GM12878 (cell line): ENCODE measurements at regions not wholly inside any gene's neighbourhood (a gene's known extent, or its start where the extent isn't known, plus 50 kb on each side); places are given as distances from the start of the nearest gene placed in this dataset.

Experiments
- ATAC-seq: fragments of 200-7000 bp; cut with Tn5 transposase; 3 replicates; pipeline ENCODE4 v1.9.1; 2020; ENCODE audit warnings: mild to moderate bottlenecking, moderate library complexity
- BruUV-seq: library from RNA; stranded (reverse); fragments of 400-500 nt; replicated peaks from 2 replicates; lab custom pipeline; 2021; lab: Mats Ljungman, UMichigan
- CTCF ChIA-PET: fragments of 300-600 bp; sonication (Branson Sonifier 250); formaldehyde crosslinking; extraction: SDS; loops from one replicate; lab custom pipeline; 2021; ENCODE audit warnings: inconsistent platforms; lab: Yijun Ruan, JAX
- POLR2A ChIA-PET: fragments of 350-600 bp; formaldehyde crosslinking; extraction: SDS; loops from one replicate; lab custom pipeline; 2021; ENCODE audit warnings: inconsistent platforms; lab: Charles Lee
- RAD21 ChIA-PET: fragments of 300-600 bp; sonication (Branson Sonifier 250); formaldehyde crosslinking; loops from one replicate; lab custom pipeline; 2023; ENCODE audit warnings: antibody characterized with exemption; ENCODE audit not compliant: unreplicated experiment; lab: Charles Lee
- SMC1A ChIA-PET: fragments of 300-600 bp; sonication (Branson Sonifier 250); formaldehyde crosslinking; loops from one replicate; lab custom pipeline; 2023; ENCODE audit not compliant: unreplicated experiment, uncharacterized antibody; lab: Charles Lee
- DNase-seq: peaks from one replicate; pipeline ENCODE4 v3.0.0-alpha.2; 2011; ENCODE audit warnings: low read depth, low spot score
- FAIRE-seq: peaks from 3 replicates; lab custom pipeline; 2011; peaks lifted over from hg19 to GRCh38; lab: Jason Lieb, UNC
- H2AFZ ChIP-seq: 2 replicates; pipeline ENCODE4 v1.6.0; 2011; ENCODE audit warnings: low read depth, low read length, control low read depth; ENCODE audit not compliant: control insufficient read depth
- H3K27ac ChIP-seq: 2 replicates; pipeline ENCODE4 v1.5.1; 2011; ENCODE audit warnings: control low read depth; ENCODE audit not compliant: control insufficient read depth, insufficient read depth
- H3K27me3 ChIP-seq, 2 experiments: replicated peaks in 1 of 2; 2 replicates each; pipeline versions ENCODE4 v1.6.0 to v1.6.1; 2011; ENCODE audit warnings: low read length in 1 of 2; ENCODE audit not compliant: control insufficient read depth in 2 of 2, insufficient read depth in 2 of 2
- H3K36me3 ChIP-seq, 2 experiments: 2 replicates each; pipeline ENCODE4 v1.5.1; 2011; ENCODE audit warnings: low read length in 1 of 2; ENCODE audit not compliant: control insufficient read depth in 2 of 2, insufficient read depth in 2 of 2
- H3K4me1 ChIP-seq: 2 replicates; pipeline ENCODE4 v1.6.1; 2011; ENCODE audit warnings: mild to moderate bottlenecking, low read length, moderate library complexity, mixed read lengths; ENCODE audit not compliant: control insufficient read depth, insufficient read depth
- H3K4me2 ChIP-seq: 2 replicates; pipeline ENCODE4 v1.6.0; 2011; ENCODE audit warnings: control low read depth; ENCODE audit not compliant: control insufficient read depth, insufficient read depth
- H3K4me3 ChIP-seq: fragments of 200-600 bp; sonication (generic); 2 replicates; pipeline ENCODE4 v1.5.1; 2016
- H3K79me2 ChIP-seq: 2 replicates; pipeline ENCODE4 v1.6.0; 2011; ENCODE audit warnings: low read length; ENCODE audit not compliant: control insufficient read depth, insufficient read depth
- H3K9ac ChIP-seq: 2 replicates; pipeline ENCODE4 v1.8.0; 2011; ENCODE audit warnings: low read length, control low read depth, mixed read lengths; ENCODE audit not compliant: control insufficient read depth, insufficient read depth
- H3K9me3 ChIP-seq: replicated peaks from 3 replicates; pipeline ENCODE4 v1.5.1; 2011; ENCODE audit warnings: mild to moderate bottlenecking, low read length; ENCODE audit not compliant: control insufficient read depth, insufficient read depth
- H4K20me1 ChIP-seq: 2 replicates; pipeline ENCODE4 v1.6.0; 2011; ENCODE audit not compliant: control insufficient read depth, insufficient read depth
- BMI1 ChIP-seq: fragments of 450-650 bp; IDR thresholded peaks from 2 replicates; pipeline ENCODE4 v1.6.1; 2016; ENCODE audit warnings: mild to moderate bottlenecking, moderate library complexity, borderline replicate concordance
- FOXK2 ChIP-seq: fragments of 450-650 bp; IDR thresholded peaks from 2 replicates; pipeline ENCODE4 v1.6.1; 2017; ENCODE audit warnings: mild to moderate bottlenecking, moderate library complexity
- SPI1 ChIP-seq: IDR thresholded peaks from 2 replicates; pipeline ENCODE4 v1.6.1; 2011; ENCODE audit warnings: low read depth, mild to moderate bottlenecking, low read length, moderate library complexity, borderline replicate concordance; ENCODE audit not compliant: insufficient read depth
- TCF12 ChIP-seq: IDR thresholded peaks from 2 replicates; pipeline ENCODE4 v1.6.1; 2011; ENCODE audit warnings: low read depth, mild to moderate bottlenecking, low read length
- ZNF687 ChIP-seq: fragments of 450-650 bp; IDR thresholded peaks from 2 replicates; pipeline ENCODE4 v1.6.1; 2017; ENCODE audit warnings: mild to moderate bottlenecking, moderate library complexity
- WGBS: methylation state at CpG from one replicate; pipeline ENCODE4 v1.1.6; 2016; ENCODE audit warnings: low lambda C conversion rate; ENCODE audit not compliant: insufficient replicate concordance, insufficient coverage; ENCODE audit errors: missing lambda C conversion rate; 5-methylcytosine and 5-hydroxymethylcytosine counted together
- in situ Hi-C: fragments of 300-500 bp; cut with MboI; formaldehyde crosslinking; loops from 9 replicates; pipeline ENCODE4 v1.14.3; 2018; ENCODE audit warnings: mixed read lengths
- intact Hi-C: fragments of 100-400 bp; cut with micrococcal nuclease; formaldehyde crosslinking; loops from one replicate; pipeline ENCODE4 v1.14.2; 2022; ENCODE audit not compliant: unreplicated experiment
- TF ChIP-seq, protein P1 (sequence below): fragments of 450-650 bp; IDR thresholded peaks from 2 replicates; pipeline ENCODE4 v1.6.1; 2016; ENCODE audit warnings: mild to moderate bottlenecking

- TF ChIP-seq ZNF687 (no peak), FOXK2 (no peak), TCF12 (no peak), BMI1 (no peak), SPI1 (no peak)
- TF ChIP-seq, protein P1, sequence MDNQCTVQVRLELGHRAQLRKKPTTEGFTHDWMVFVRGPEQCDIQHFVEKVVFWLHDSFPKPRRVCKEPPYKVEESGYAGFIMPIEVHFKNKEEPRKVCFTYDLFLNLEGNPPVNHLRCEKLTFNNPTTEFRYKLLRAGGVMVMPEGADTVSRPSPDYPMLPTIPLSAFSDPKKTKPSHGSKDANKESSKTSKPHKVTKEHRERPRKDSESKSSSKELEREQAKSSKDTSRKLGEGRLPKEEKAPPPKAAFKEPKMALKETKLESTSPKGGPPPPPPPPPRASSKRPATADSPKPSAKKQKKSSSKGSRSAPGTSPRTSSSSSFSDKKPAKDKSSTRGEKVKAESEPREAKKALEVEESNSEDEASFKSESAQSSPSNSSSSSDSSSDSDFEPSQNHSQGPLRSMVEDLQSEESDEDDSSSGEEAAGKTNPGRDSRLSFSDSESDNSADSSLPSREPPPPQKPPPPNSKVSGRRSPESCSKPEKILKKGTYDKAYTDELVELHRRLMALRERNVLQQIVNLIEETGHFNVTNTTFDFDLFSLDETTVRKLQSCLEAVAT: no peak
- TF ChIP-seq, all 136 proteins: peak for 0
- ChIA-PET RAD21 (no interaction called here), POLR2A (no interaction called here), SMC1A (no interaction called here), CTCF (no interaction called here)
- H3K79me2 ChIP-seq: no peaks in the 10 kb centered on the region
- no peaks in the 10 kb centered on the region; the same call in 1 of the 3 replicates for H3K9me3 ChIP-seq
- no peaks in the 10 kb centered on the region for H3K4me1 ChIP-seq
- H4K20me1 ChIP-seq: no peaks in the 10 kb centered on the region
- WGBS: 40% methylated on average over 27 of the region's 28 CpGs
- no peak overlapping the region for H3K4me2 ChIP-seq
- H2AFZ ChIP-seq: no peak overlapping the region
- ATAC-seq (no peak), DNase-seq (no peak), FAIRE-seq (no peak)
- intact Hi-C loops (no loop called here), in situ Hi-C loops (no loop called here)
- no peak overlapping the region for H3K27ac ChIP-seq
- H3K27me3 ChIP-seq: no peaks in the 10 kb centered on the region
- no peaks in the 10 kb centered on the region for H3K36me3 ChIP-seq
- no peak overlapping the region for H3K9ac ChIP-seq
- no TSS peak for BruUV-seq
- no peak overlapping the region for H3K4me3 ChIP-seq
Observed at GRCh38 chr7:157484411-157485081, 147.7 kb downstream of the DNAJB6 start.
